ENCODE measurements at regions not wholly inside any gene's neighbourhood (a gene's known extent, or its start where the extent isn't known, plus 50 kb on each side); places are given as distances from the start of the nearest gene placed in this dataset.

DNA sequence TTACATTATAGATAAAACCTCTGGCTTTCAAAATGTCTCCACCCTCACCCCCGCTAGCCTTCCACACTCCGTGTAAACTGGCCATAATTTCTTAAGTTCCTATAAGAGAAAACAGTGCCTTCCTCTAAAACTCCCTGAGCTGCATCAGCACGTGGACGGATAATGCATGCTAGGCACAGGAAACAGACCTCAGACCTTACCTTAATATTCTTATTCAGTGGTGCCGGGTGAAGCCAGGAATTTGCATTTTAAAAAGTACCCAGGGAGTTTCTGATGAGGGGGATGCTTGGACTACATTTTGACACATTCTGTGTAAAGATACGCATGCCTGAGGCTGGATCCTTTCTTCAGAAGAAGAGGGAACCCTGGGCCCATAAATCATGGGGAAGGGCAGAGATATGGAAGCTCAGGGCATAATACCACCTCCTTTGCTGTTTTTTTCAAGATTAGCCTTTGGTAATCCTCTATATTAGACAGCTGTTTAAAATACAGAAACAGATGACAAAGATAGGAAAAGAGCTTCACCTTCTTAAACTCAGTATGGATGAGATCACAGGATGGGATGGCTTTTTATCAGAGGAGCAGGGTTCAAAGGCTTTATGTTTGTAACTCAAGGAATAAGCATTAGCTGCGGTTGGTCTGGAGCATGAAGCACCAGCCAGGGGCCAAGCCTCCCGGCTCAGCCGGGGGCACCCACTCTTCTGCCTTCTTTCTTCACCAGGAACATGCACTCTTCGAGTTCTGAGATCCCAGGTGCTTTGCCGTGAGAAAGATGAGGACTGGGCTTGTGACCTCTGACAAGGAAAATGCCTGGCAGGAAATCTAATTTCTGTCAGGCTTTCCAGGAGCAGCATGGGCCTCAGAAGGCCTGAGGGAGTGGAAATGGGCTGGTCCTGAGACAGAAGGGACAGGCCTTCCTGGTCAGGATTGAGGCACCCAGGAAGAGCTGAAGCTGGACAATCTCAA is 218.1 kb upstream of the SOX4 start:
- DNase-seq (ENCODE audit: low read depth, low spot score) (no peak), ATAC-seq (no peak)
- Histone ChIP-seq H3K4me3 (replicated peaks in 1 of 2; ENCODE audit: low read depth in 1 of 2, low read length in 2 of 2) (no peak overlapping the region), H4K20me1 (ENCODE audit: insufficient read depth) (no peaks in the 10 kb centered on the region), H3K4me1 (ENCODE audit: control insufficient read depth in 1 of 2, insufficient read depth in 2 of 2, low read length in 2 of 2) (peaks cover 11 to 19% of the 10 kb centered on the region in 2 experiments), H2AFZ (ENCODE audit: low read depth, low read length, poor library complexity, severe bottlenecking) (no peak overlapping the region), H3K9ac (ENCODE audit: low read length) (no peak overlapping the region), H3K9me3 (ENCODE audit: control insufficient read depth in 1 of 2, insufficient read depth in 1 of 2, low read depth in 1 of 2, low read length in 2 of 2) (no peaks in the 10 kb centered on the region), H3K27ac (ENCODE audit: low read depth, low read length) (no peak overlapping the region), H3K79me2 (ENCODE audit: insufficient read depth, low read length) (no peaks in the 10 kb centered on the region), H3K36me3 (ENCODE audit: control insufficient read depth in 1 of 2, insufficient read depth in 2 of 2, low read length in 2 of 2) (no peaks in the 10 kb centered on the region), H3K4me2 (ENCODE audit: low read length) (no peak overlapping the region), H3K27me3 (ENCODE audit: insufficient read depth, low read length) (no peaks in the 10 kb centered on the region), H3K9me2 (ENCODE audit: insufficient read depth) (no peaks in the 10 kb centered on the region)
- TF ChIP-seq ZNF274 (IDR thresholded peaks at IDR 0.05; ENCODE audit: low read depth, low read length), result no peak
- no peak for TF ChIP-seq YY1 (IDR thresholded peaks at IDR 0.05; ENCODE audit: extremely low read depth, insufficient replicate concordance, low read depth, low read length)
- TF ChIP-seq ELF1 (IDR thresholded peaks at IDR 0.05; ENCODE audit: borderline replicate concordance, low read depth), result no peak
- TF ChIP-seq, protein P1, sequence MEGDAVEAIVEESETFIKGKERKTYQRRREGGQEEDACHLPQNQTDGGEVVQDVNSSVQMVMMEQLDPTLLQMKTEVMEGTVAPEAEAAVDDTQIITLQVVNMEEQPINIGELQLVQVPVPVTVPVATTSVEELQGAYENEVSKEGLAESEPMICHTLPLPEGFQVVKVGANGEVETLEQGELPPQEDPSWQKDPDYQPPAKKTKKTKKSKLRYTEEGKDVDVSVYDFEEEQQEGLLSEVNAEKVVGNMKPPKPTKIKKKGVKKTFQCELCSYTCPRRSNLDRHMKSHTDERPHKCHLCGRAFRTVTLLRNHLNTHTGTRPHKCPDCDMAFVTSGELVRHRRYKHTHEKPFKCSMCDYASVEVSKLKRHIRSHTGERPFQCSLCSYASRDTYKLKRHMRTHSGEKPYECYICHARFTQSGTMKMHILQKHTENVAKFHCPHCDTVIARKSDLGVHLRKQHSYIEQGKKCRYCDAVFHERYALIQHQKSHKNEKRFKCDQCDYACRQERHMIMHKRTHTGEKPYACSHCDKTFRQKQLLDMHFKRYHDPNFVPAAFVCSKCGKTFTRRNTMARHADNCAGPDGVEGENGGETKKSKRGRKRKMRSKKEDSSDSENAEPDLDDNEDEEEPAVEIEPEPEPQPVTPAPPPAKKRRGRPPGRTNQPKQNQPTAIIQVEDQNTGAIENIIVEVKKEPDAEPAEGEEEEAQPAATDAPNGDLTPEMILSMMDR (IDR thresholded peaks at IDR 0.05 in 2 of 3, conservative IDR thresholded peaks at IDR 0.05 in 1 of 3; ENCODE audit: borderline replicate concordance in 1 of 3, insufficient read depth in 1 of 3, low read depth in 2 of 3, low read length in 2 of 3), result no peak
- TF ChIP-seq, protein P2, sequence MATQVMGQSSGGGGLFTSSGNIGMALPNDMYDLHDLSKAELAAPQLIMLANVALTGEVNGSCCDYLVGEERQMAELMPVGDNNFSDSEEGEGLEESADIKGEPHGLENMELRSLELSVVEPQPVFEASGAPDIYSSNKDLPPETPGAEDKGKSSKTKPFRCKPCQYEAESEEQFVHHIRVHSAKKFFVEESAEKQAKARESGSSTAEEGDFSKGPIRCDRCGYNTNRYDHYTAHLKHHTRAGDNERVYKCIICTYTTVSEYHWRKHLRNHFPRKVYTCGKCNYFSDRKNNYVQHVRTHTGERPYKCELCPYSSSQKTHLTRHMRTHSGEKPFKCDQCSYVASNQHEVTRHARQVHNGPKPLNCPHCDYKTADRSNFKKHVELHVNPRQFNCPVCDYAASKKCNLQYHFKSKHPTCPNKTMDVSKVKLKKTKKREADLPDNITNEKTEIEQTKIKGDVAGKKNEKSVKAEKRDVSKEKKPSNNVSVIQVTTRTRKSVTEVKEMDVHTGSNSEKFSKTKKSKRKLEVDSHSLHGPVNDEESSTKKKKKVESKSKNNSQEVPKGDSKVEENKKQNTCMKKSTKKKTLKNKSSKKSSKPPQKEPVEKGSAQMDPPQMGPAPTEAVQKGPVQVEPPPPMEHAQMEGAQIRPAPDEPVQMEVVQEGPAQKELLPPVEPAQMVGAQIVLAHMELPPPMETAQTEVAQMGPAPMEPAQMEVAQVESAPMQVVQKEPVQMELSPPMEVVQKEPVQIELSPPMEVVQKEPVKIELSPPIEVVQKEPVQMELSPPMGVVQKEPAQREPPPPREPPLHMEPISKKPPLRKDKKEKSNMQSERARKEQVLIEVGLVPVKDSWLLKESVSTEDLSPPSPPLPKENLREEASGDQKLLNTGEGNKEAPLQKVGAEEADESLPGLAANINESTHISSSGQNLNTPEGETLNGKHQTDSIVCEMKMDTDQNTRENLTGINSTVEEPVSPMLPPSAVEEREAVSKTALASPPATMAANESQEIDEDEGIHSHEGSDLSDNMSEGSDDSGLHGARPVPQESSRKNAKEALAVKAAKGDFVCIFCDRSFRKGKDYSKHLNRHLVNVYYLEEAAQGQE (IDR thresholded peaks at IDR 0.05; ENCODE audit: low read depth), result no peak
- TF ChIP-seq JUND (IDR thresholded peaks at IDR 0.05), result no peak
- ChIA-PET CTCF (no interaction called here), POLR2A (no interaction called here), RAD21 (ENCODE audit: low non-redundant PET in 1 of 2, low total read pairs in 2 of 2, uncharacterized antibody in 2 of 2, unreplicated experiment in 2 of 2) (no interaction called here)
- intact Hi-C loops (cut with micrococcal nuclease), result no loop called here
- no TSS peak for BruUV-seq (replicated peaks)

Data from HCT116 (cell line).